Suppressor macrophage treated with lipopolysaccharide for 4 hours (primary cell): ENCODE measurements at regions not wholly inside any gene's neighbourhood (a gene's known extent, or its start where the extent isn't known, plus 50 kb on each side); places are given as distances from the start of the nearest gene placed in this dataset.
"Not testable (repeated sequence)": the region's sequence is repeated elsewhere in the genome, so short reads cannot be mapped to it uniquely, and the experiment has no call there.

ENCODE experiments used
- DNase-seq: peaks from one replicate; pipeline ENCODE4 v3.0.0-alpha.2; 2020

GRCh38 chr4:177809791-177810190 is 367.6 kb upstream of the AGA start:
- no peak for DNase-seq

- DNase-seq: no peak
These were observed 368.0 kb upstream of the AGA start for GRCh38 chr4:177810220-177810619.

- not testable (repeated sequence) for DNase-seq
These were observed 376.2 kb upstream of the AGA start for GRCh38 chr4:177818392-177818791.

- DNase-seq: no peak
These were observed 384.7 kb upstream of the AGA start for GRCh38 chr4:177826973-177827372.

GRCh38 chr4:177841258-177841657 is 399.0 kb upstream of the AGA start:
- no peak for DNase-seq

GRCh38 chr4:177853229-177853628 is 411.0 kb upstream of the AGA start:
- no peak for DNase-seq

GRCh38 chr4:177855507-177856197 is 413.4 kb upstream of the AGA start:
- DNase-seq: no peak

- no peak for DNase-seq
These were observed 417.9 kb upstream of the AGA start for GRCh38 chr4:177860171-177860570.

GRCh38 chr4:177861551-177862094 is 419.4 kb upstream of the AGA start:
- DNase-seq: no peak

GRCh38 chr4:177862541-177863176 is 420.4 kb upstream of the AGA start:
- DNase-seq: no peak

GRCh38 chr4:177879851-177880250 is 437.6 kb upstream of the AGA start:
- no peak for DNase-seq

- no peak for DNase-seq
These were observed 452.9 kb upstream of the AGA start for GRCh38 chr4:177895136-177895535.

- no peak for DNase-seq
These were observed 459.5 kb upstream of the AGA start for GRCh38 chr4:177901786-177902185.

GRCh38 chr4:177902386-177902785 is 460.1 kb upstream of the AGA start:
- DNase-seq: no peak

GRCh38 chr4:177907736-177908424 is 465.6 kb upstream of the AGA start:
- DNase-seq: no peak

GRCh38 chr4:177921715-177922114 is 479.5 kb upstream of the AGA start:
- DNase-seq: no peak

- no peak for DNase-seq
These were observed 481.7 kb upstream of the AGA start for GRCh38 chr4:177923888-177924287.

- no peak for DNase-seq
These were observed 494.8 kb upstream of the AGA start for GRCh38 chr4:177937041-177937440.

GRCh38 chr4:177938226-177938625 is 496.0 kb upstream of the AGA start:
- DNase-seq: no peak

GRCh38 chr4:177945268-177945667 is 503.0 kb upstream of the AGA start:
- no peak for DNase-seq

- DNase-seq: no peak
These were observed 505.4 kb upstream of the AGA start for GRCh38 chr4:177947607-177948006.

- DNase-seq: no peak
These were observed 506.6 kb upstream of the AGA start for GRCh38 chr4:177948853-177949252.

GRCh38 chr4:177951026-177951425 is 508.8 kb upstream of the AGA start:
- no peak for DNase-seq

GRCh38 chr4:177952723-177953122 is 510.5 kb upstream of the AGA start:
- DNase-seq: no peak
